HepG2 (cell line): ENCODE measurements at regions not wholly inside any gene's neighbourhood (a gene's known extent, or its start where the extent isn't known, plus 50 kb on each side); places are given as distances from the start of the nearest gene placed in this dataset.

Experiments
- ATAC-seq: fragments of 200-7000 bp; cut with Tn5 transposase; 3 replicates; pipeline ENCODE4 v1.9.1; 2020; ENCODE audit warnings: mild to moderate bottlenecking, moderate library complexity
- BruUV-seq: library from RNA; stranded (reverse); fragments of 400-500 nt; replicated peaks from 2 replicates; lab custom pipeline; 2021; lab: Mats Ljungman, UMichigan
- CTCF ChIA-PET: fragments of 300-600 bp; formaldehyde crosslinking; extraction: SDS; loops from one replicate; lab custom pipeline; 2021; ENCODE audit warnings: low total read pairs, inconsistent platforms, low intra/inter-chr PET ratio; lab: Yijun Ruan, JAX
- POLR2A ChIA-PET: fragments of 350-600 bp; sonication (Branson Sonifier 250); formaldehyde crosslinking; loops from one replicate; lab custom pipeline; 2020; ENCODE audit warnings: antibody characterized with exemption, inconsistent platforms; lab: Yijun Ruan, JAX
- DNase-seq: peaks from one replicate; pipeline ENCODE4 v3.0.0-alpha.2; 2015; ENCODE audit warnings: low spot score
- FAIRE-seq: peaks from 3 replicates; lab custom pipeline; 2011; peaks lifted over from hg19 to GRCh38; lab: Jason Lieb, UNC
- H2AFZ ChIP-seq: one replicate; pipeline ENCODE4 v1.6.1; 2011; ENCODE audit warnings: low read length, inconsistent platforms
- H3K27ac ChIP-seq: fragments of 300-600 bp; 3 replicates; pipeline ENCODE4 v1.8.0; 2011; ENCODE audit warnings: mixed run types, mild to moderate bottlenecking, mixed read lengths, low read length, inconsistent platforms; ENCODE audit not compliant: insufficient read depth; ENCODE audit errors: extremely low read length
- H3K27me3 ChIP-seq, 2 experiments: fragments of 200-600 bp in 1 of 2; 2 replicates in 1 of 2; 3 replicates in 1 of 2; pipeline versions ENCODE4 v1.6.0 to v1.8.0; 2011; ENCODE audit warnings: low read length in 2 of 2, mild to moderate bottlenecking in 2 of 2, moderate library complexity in 2 of 2, inconsistent platforms in 1 of 2; ENCODE audit not compliant: insufficient read depth in 2 of 2, control insufficient read depth in 1 of 2
- H3K36me3 ChIP-seq, 2 experiments: fragments of 200-600 bp in 1 of 2; replicated peaks in 1 of 2; 2 replicates in 1 of 2; 3 replicates in 1 of 2; pipeline versions ENCODE4 v1.5.1 to v1.8.0; 2011; ENCODE audit warnings: low read length in 2 of 2, inconsistent platforms in 1 of 2; ENCODE audit not compliant: insufficient read depth in 2 of 2, control insufficient read depth in 1 of 2
- H3K4me1 ChIP-seq: 2 replicates; pipeline ENCODE4 v1.5.1; 2012; ENCODE audit warnings: low read length, inconsistent platforms; ENCODE audit not compliant: insufficient read depth
- H3K4me2 ChIP-seq: 2 replicates; pipeline ENCODE4 v1.6.0; 2011; ENCODE audit warnings: low read depth, low read length, inconsistent platforms
- H3K4me3 ChIP-seq, 3 experiments: fragments of 200-600 bp in 1 of 3; sonication (generic), shearing (Covaris generic) in 1 of 3; replicated peaks in 1 of 3; 2 replicates each; pipeline ENCODE4 v1.5.1; 2011 to 2016; ENCODE audit warnings: low read length in 3 of 3, inconsistent platforms in 2 of 3, low read depth in 2 of 3, mild to moderate bottlenecking in 2 of 3, control low read depth in 1 of 3, mixed read lengths in 1 of 3; ENCODE audit not compliant: insufficient read depth in 1 of 3
- H3K79me2 ChIP-seq: one replicate; pipeline ENCODE4 v1.6.1; 2011; ENCODE audit warnings: low read length, inconsistent platforms; ENCODE audit not compliant: insufficient read depth
- H3K9ac ChIP-seq: 2 replicates; pipeline ENCODE4 v1.6.0; 2011; ENCODE audit warnings: mild to moderate bottlenecking, low read depth, low read length, inconsistent platforms; ENCODE audit not compliant: insufficient read depth
- H3K9me3 ChIP-seq: 2 replicates; pipeline ENCODE4 v1.5.1; 2012; ENCODE audit warnings: mild to moderate bottlenecking, low read length
- H4K20me1 ChIP-seq: 2 replicates; pipeline ENCODE4 v1.6.0; 2011; ENCODE audit warnings: inconsistent platforms, mild to moderate bottlenecking, low read length, moderate library complexity; ENCODE audit not compliant: insufficient read depth
- ADNP ChIP-seq: sonication (generic); formaldehyde crosslinking; IDR thresholded peaks from 2 replicates; pipeline ENCODE4 v1.4.0; 2020; ENCODE audit warnings: missing genetic modification reagents
- ETS1 ChIP-seq: sonication (generic); formaldehyde crosslinking; IDR thresholded peaks from 2 replicates; pipeline ENCODE4 v1.4.0; 2020; ENCODE audit warnings: missing genetic modification reagents
- NBN ChIP-seq: fragments of 450-650 bp; conservative IDR thresholded peaks from 2 replicates; pipeline ENCODE4 v1.6.1; 2017
- NFIC ChIP-seq: IDR thresholded peaks from 2 replicates; pipeline ENCODE4 v1.6.1; 2012; ENCODE audit warnings: mild to moderate bottlenecking, low read length, inconsistent platforms
- PAWR ChIP-seq: sonication (generic); formaldehyde crosslinking; IDR thresholded peaks from 2 replicates; pipeline ENCODE4 v1.4.0; 2020; ENCODE audit warnings: missing genetic modification reagents, mild to moderate bottlenecking, borderline replicate concordance
- REPIN1 ChIP-seq: sonication (generic); formaldehyde crosslinking; IDR thresholded peaks from 2 replicates; pipeline ENCODE4 v1.8.0; 2022; ENCODE audit warnings: missing genetic modification reagents, low read depth, mild to moderate bottlenecking, borderline replicate concordance
- SALL1 ChIP-seq: sonication (generic); formaldehyde crosslinking; IDR thresholded peaks from 2 replicates; pipeline ENCODE4 v1.8.0; 2022; ENCODE audit warnings: mild to moderate bottlenecking, missing genetic modification reagents
- SCMH1 ChIP-seq: sonication (generic); formaldehyde crosslinking; IDR thresholded peaks from 2 replicates; pipeline ENCODE4 v1.9.0; 2021; ENCODE audit warnings: missing genetic modification reagents, mild to moderate bottlenecking, borderline replicate concordance
- TBL1XR1 ChIP-seq: fragments of 150-350 bp; IDR thresholded peaks from 2 replicates; pipeline ENCODE4 v1.6.1; 2014; ENCODE audit warnings: borderline replicate concordance, low read length; ENCODE audit not compliant: partially characterized antibody
- WGBS: methylation state at CpG from one replicate; pipeline ENCODE4 v1.1.6; 2017; ENCODE audit warnings: low lambda C conversion rate; 5-methylcytosine and 5-hydroxymethylcytosine counted together
- in situ Hi-C: cut with HindIII; loops from 2 replicates; pipeline ENCODE4 v1.10.0; 2017; ENCODE audit warnings: low pct_unique_long_range_greater_than_20kb; ENCODE audit not compliant: extremely low pct_ligation_motif_present
- intact Hi-C: fragments of 100-400 bp; cut with micrococcal nuclease; formaldehyde crosslinking; loops from one replicate; pipeline ENCODE4 v1.10.0; 2022; ENCODE audit not compliant: unreplicated experiment

GRCh38 chr1:4598561-4598960, 55.8 kb upstream of the AJAP1 start:
- TF ChIP-seq REPIN1 (CRISPR knock-in tag) = no peak
- no peak for TF ChIP-seq SCMH1
- H3K27ac ChIP-seq = no peak overlapping the region
- no peak overlapping the region for H2AFZ ChIP-seq
- FAIRE-seq = no peak
- no peak for DNase-seq
- in situ Hi-C loops (no loop called here), intact Hi-C loops (loop anchor here (10.0 kb wide), 1 partner anchor 424 kb away; no protein-coding TSS in a partner anchor)
- no peaks in the 10 kb centered on the region for H4K20me1 ChIP-seq
- H3K4me1 ChIP-seq = no peaks in the 10 kb centered on the region
- H3K9me3 ChIP-seq = no peaks in the 10 kb centered on the region
- no peak overlapping the region for H3K9ac ChIP-seq
- H3K4me3 ChIP-seq = no peak overlapping the region
- no peaks in the 10 kb centered on the region for H3K36me3 ChIP-seq
- no TSS peak for BruUV-seq
- ChIA-PET CTCF (no interaction called here), POLR2A (no interaction called here)
- ATAC-seq = no peak
- H3K4me2 ChIP-seq = no peak overlapping the region
- 19% methylated on average over 6 of the region's 6 CpGs for WGBS
- H3K79me2 ChIP-seq = no peaks in the 10 kb centered on the region
- peaks cover 9 to 39% of the 10 kb centered on the region in 2 experiments for H3K27me3 ChIP-seq

- no peaks in the 10 kb centered on the region for H3K36me3 ChIP-seq
- no peaks in the 10 kb centered on the region for H3K9me3 ChIP-seq
- H3K27me3 ChIP-seq = peaks cover 9 to 48% of the 10 kb centered on the region in 2 experiments
- 36% methylated on average over 13 of the region's 15 CpGs for WGBS
- no TSS peak for BruUV-seq
- intact Hi-C loops (loop anchor here (10.0 kb wide), 1 partner anchor 425 kb away; no protein-coding TSS in a partner anchor), in situ Hi-C loops (no loop called here)
- ChIA-PET POLR2A (no interaction called here), CTCF (no interaction called here)
- no peak overlapping the region for H3K27ac ChIP-seq
- no peaks in the 10 kb centered on the region for H3K4me1 ChIP-seq
- ATAC-seq = no peak
- no peak overlapping the region for H2AFZ ChIP-seq
- FAIRE-seq = no peak
- no peak overlapping the region for H3K9ac ChIP-seq
- no peak overlapping the region for H3K4me2 ChIP-seq
- DNase-seq = no peak
- TF ChIP-seq NBN (no peak), NFIC (no peak), ETS1 (CRISPR knock-in tag) (no peak), ADNP (CRISPR knock-in tag) (no peak), PAWR (CRISPR knock-in tag) (no peak), TBL1XR1 (no peak), SALL1 (CRISPR knock-in tag) (no peak)
- H3K79me2 ChIP-seq = no peaks in the 10 kb centered on the region
- no peaks in the 10 kb centered on the region for H4K20me1 ChIP-seq
- H3K4me3 ChIP-seq = no peak overlapping the region
These were observed 54.9 kb upstream of the AJAP1 start for GRCh38 chr1:4599521-4599920.
